NCI-H526 treated with DMSO at 0.1 percent for 48 hours (cell line): ENCODE measurements at regions not wholly inside any gene's neighbourhood (a gene's known extent, or its start where the extent isn't known, plus 50 kb on each side); places are given as distances from the start of the nearest gene placed in this dataset.

ENCODE experiments used
- DNase-seq: peaks from one replicate; lab custom pipeline; 2025; lab: John Stamatoyannopoulos, UW

- DNase-seq, result no peak
These were observed 353.9 kb downstream of the LMO4 start for GRCh38 chr1:87682565-87682964.

- peak; percentile 19 for DNase-seq
These were observed 354.7 kb downstream of the LMO4 start for GRCh38 chr1:87683196-87683956.

- peak; percentile 72 for DNase-seq
These were observed 355.5 kb downstream of the LMO4 start for GRCh38 chr1:87684194-87684593.

GRCh38 chr1:87684713-87685205, 356.1 kb downstream of the LMO4 start:
- DNase-seq, result peak; percentile 99

DNA sequence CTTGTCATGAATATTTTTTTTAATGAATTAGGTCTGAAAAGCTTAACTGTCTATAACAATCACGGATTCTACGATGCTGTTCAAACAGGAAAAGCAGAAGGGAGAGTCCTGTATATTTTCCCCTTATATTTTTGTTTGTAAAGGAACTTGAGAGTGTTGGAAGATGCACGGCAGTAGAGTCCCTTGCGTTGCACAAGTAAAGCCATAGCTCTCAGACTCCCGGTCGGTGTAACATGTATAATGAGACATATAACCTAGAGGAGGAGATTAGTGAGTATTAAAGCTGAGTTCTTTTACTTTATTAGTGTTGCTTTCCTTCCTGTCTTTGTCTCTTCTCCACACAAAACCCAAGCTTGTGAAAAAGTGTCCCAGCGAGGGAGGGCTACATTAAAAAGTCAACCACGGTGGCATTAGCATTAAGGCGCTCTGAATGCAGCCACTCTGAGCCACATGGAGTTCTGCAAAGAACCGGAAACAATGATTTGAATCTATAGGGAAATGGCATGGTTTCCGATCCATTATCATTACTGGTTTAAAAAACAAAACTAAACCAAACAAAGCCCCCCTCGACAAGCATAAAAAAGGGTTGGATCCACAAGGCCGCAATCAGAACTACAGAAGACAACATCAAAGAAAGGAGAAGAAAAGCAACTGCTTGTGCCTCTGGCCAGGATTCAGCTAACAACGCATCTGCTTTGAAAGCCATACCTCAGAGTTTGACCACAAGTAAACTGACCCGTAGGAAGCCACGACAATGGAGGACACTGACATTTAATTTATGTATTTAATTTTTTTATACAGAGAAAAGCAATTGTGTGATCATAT, 356.8 kb downstream of the LMO4 start:
- DNase-seq, result peak; percentile 89

GRCh38 chr1:87686136-87686495, 357.4 kb downstream of the LMO4 start:
- DNase-seq, result peak; percentile 56

DNA sequence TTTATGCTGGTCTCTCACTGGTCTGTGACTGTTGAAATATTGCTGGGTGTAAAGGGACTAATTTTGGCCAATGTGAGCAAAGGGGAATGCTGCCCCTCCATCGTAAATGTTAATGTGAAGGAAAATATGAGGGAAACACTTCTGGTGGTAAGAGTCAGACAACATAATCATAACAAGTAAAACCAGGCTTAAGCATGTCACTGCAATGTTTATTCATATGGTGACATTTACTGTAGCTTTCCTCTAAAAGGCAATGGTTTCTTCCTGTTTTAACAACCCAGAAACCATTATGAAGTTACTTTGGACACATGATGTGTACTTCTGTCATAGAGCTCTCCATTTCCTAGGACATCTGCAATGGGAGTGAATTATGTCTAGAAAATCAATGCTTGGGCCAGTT, 358.0 kb downstream of the LMO4 start:
- no peak for DNase-seq

- no peak for DNase-seq
These were observed 359.5 kb downstream of the LMO4 start for GRCh38 chr1:87688136-87688535.

- no peak for DNase-seq
These were observed 360.8 kb downstream of the LMO4 start for GRCh38 chr1:87689487-87689886.

DNA sequence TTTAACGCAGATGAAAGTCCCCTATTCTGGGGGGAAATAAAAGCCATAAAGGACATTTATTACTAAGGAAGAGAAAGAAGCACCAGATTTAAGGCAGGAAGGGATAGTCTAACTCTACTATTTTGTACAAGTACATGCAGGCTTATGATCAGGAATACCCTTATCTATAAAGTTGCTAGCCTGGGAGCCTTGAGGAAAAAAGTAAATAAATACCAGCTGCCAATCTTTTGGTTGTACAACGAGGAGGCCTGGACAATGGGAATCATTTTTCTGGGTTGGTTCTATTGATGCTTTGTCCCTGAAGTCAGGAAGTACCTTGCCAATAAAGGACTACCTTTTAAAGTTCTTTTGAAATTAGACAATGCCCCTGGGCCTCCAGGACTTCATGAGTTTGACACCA, 367.8 kb downstream of the LMO4 start:
- DNase-seq, result no peak

- DNase-seq, result no peak
These were observed 373.8 kb downstream of the LMO4 start for GRCh38 chr1:87702455-87702854.

DNA sequence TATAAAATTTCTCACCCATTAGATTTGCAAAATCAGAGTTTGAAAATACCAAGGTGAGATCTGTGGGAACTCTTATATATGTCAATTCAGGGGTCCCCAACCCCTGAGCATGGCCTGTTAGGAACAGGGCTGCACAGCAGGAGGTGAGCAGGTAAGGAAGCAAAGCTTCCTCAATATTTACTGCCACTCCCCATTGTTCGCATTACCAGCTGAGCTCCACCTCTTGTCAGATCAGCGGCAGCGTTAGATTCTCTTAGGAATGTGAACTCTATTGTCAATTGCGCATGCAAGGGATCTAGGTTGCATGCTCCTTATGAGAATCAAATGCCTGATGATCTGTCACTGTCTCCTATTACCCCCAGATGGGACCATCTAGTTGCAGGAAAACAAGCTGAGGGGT, 376.6 kb downstream of the LMO4 start:
- no peak for DNase-seq

DNA sequence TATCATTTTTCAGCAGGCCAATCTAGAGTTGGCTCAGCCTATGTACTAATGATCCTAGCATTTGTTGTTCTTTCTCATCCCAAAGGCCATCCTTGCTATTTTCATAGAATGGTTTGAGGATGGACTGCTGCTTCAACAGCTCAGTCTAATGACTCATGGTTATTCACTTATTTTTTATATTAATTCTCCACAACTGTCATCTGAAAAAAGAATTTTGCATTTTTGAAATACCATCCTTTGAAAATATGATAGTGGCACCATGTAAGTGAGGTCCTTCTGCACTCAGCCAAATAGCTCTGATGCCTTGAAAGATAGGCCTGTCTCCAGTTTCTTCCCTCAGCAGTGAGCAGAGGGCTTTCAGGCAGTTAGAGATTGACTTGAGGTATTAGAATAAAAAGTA, 377.5 kb downstream of the LMO4 start:
- no peak for DNase-seq

DNA sequence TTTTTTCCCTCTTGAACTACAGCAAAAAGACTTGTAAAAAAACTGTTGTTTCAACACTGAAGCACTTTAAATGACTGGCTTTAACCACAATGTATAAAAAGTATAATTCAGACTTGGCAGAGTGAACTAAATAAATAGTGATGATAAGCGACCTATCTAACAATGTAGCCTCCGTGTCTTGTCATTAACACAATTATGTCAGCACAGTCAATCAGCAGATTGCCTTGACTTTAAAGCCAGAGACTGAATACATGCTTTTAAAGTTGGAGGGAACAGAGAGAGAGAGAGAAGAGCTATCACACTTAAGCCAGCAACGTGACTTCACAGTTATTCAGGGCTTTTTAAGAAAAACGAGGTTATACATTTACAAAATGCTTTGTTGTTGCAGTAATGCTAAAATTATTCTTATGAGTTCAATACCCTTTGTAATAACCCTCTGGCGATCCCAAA, 378.1 kb downstream of the LMO4 start:
- DNase-seq, result no peak

- DNase-seq, result no peak
These were observed 378.7 kb downstream of the LMO4 start for GRCh38 chr1:87707411-87707810.

GRCh38 chr1:87712261-87713010, 383.8 kb downstream of the LMO4 start:
- no peak for DNase-seq

DNA sequence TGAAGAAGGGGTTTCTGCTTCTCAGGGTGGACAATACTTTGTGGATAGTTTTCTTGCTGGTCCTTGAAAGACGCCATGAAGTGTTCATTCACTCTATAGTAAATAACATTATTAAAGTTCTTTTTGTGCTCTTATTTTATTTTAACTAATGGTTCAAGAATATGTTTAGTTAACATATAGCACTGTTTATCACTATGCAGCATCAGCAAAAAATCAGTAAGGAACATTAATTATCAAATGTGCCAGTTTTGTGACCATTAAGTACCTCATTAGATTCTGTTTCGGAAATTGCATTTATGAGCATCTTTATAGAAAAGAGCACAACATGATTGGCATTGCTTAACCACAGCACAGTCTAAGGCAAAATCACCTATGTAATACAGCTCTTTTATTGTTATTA, 385.6 kb downstream of the LMO4 start:
- no peak for DNase-seq

DNA sequence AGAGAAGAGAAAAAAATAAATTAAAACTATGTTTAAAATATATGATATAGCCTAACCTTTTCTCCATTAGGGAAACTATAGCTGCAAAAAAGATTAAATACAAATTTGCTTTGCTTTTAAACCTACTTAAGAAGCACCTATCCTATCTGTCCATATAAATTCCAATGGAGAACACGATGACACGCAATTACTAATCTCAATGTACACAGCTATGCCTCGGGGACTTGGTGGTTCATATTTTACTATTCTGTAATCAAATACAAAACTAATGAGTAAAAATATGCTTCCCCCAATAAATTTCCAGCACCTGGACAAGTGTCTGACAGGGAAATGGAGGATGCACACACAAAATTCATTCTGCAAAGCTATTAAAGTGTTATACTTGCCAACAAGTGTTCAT, 386.4 kb downstream of the LMO4 start:
- no peak for DNase-seq

- no peak for DNase-seq
These were observed 386.8 kb downstream of the LMO4 start for GRCh38 chr1:87715471-87715870.

DNA sequence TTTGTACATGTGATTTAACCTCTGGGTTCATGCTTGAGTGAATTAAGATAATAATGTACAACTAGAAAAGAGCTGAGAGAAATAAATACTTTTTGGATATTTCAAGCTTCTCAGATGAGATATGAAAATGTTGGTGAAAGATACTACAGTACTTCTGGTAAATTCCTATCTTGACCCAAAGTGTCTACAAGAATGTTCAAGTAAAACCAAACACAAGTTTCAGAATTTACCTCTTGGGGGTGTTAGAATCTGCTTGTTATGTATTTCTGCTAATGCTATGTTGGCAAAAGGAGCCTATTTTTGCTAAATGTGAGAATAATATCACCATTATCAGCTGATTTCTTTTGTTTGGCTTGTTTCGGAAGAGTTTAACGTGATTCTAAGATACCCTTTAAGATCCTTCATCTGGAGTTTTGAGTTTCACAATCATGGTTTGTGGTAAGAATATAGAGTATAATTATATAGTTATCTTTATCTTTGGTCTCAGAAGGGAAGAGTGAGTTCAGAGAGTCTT, 388.5 kb downstream of the LMO4 start:
- no peak for DNase-seq

DNA sequence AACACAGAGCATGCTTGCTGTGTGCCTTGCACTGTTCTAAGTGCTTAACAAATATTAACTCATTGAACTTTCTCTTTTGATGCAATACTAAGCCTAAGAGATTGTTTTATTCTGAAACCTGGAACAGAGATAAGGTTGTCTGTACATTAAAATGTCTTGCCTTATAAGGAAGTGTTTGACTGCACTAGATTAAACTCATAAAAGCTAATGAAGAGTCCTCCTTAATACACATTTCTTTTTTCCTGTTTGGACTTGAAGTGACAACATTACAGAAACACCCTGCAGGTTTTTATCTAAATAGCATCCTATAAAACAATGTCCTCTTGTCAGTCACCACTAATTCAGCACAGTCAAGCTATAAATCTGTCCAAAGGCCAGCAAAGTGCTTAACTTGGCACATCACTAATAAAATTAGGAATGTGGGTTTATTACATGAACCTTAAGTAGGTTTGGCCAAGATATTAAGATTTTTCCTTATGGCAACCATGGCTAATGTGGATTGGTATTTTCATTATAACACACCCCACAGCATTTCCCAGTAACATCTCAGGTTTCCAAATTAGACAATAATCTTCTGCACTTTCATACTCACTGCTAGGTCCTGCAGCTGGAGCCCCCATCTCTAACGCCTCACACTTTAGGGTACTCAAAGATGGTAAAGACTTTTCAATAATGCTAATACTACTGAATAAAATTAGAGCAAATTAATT, 389.7 kb downstream of the LMO4 start:
- DNase-seq, result peak; percentile 10

- no peak for DNase-seq
These were observed 391.0 kb downstream of the LMO4 start for GRCh38 chr1:87719658-87720057.
